Astrocyte of the spinal cord (primary cell): ENCODE measurements at regions not wholly inside any gene's neighbourhood (a gene's known extent, or its start where the extent isn't known, plus 50 kb on each side); places are given as distances from the start of the nearest gene placed in this dataset.

ENCODE experiments used
- DNase-seq: peaks from one replicate; pipeline ENCODE4 v3.0.0; 2011; ENCODE audit warnings: low read depth, low spot score
- H3K4me3 ChIP-seq: 2 replicates; pipeline ENCODE4 v1.5.1; 2011; ENCODE audit warnings: low read depth, mild to moderate bottlenecking, low read length, moderate library complexity
- CTCF ChIP-seq: IDR thresholded peaks from 2 replicates; pipeline ENCODE4 v1.5.1; 2012; ENCODE audit warnings: low read depth, mild to moderate bottlenecking, low read length, inconsistent platforms
- in situ Hi-C: cut with HindIII; loops from 2 replicates; pipeline ENCODE4 v1.10.0; 2017; ENCODE audit warnings: low sequenced_read_pairs

DNA sequence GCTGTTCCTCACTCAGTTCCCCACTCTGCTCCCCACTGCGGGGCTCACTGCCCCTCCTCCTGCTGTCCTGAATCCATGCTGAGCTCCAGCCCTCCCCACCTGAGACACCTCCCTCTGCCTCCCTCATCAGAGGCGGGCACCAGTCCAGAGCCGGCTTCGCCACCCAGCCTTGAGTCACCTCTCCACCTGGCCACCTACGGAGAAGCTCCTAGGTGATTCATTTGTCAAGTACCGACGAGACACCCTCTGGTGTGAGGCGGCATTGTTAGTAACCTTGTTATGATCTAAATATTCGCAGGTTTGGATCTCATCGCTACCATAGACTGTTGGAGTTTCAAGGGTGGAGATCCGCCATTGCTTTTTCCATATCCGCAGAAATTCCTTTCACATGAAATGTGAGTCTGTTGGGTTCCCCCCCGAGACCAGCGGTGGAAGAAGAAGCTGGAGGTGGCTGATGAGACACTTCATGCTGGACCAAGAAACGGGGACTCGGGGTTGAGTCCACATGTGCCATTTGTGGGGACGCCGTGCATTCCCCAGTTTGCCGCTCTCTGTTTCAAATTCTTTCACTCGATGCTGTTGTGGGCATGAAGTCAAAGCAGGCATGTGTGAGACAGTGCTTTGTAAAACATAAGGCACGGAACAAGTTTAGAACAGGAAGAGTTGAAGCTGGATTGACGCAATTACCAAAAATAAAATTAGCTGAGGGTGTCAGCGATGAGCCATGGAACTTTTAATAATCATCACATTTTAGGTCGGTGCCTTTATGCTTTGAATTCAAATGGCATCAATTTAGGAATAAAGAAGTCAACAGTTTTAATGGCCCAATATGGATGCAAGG, 259.8 kb upstream of the HDAC4 start:
- no peak for TF ChIP-seq CTCF

DNA sequence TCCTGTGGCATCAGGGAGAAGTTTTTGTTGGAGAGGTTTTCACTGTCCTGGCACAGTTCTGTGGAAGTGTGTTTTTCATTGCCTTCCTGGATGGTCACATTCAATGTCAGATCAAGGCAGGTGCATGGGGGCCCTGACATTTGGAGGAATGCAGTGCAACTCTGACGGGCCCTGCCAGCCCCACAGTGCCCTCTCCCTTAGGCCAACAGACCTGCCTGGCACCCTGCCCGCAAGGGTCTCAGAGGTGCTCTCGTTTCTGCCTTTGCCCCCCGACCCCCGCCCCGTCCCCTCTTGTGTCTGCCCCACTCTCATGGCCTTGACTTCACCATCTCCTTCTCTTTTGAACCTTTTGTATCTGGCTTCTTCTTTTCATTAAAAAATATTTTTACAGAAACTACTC, 257.2 kb upstream of the HDAC4 start:
- TF ChIP-seq CTCF, result no peak
- no peak for DNase-seq

More for the DNA sequence above, 259.8 kb upstream of the HDAC4 start:
- in situ Hi-C loops, result no loop called here
- no peak for DNase-seq
- H3K4me3 ChIP-seq, result no peak overlapping the region

DNA sequence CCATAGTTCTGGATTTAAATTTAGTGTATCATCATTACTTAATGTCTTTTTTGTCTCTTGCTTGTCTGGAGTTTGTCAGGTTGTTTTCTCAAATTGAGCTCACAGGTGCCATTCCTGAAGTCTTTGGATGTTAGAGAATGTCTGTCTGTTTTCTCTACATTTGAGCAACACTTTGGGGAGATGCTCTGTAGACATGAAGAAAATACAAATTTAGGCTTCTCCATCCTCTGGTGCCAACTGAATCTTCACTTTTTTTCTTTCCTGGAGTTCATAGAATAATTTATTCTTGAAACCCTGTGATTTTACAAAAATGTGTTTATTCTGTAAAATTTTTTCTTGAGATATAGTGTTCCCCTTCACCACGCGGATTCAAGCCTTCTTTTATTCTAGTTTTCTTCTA, 256.4 kb upstream of the HDAC4 start:
- in situ Hi-C loops, result no loop called here
- DNase-seq, result no peak

More for the DNA sequence above, 257.2 kb upstream of the HDAC4 start:
- in situ Hi-C loops, result no loop called here
- no peak overlapping the region for H3K4me3 ChIP-seq

GRCh38 chr2:239654266-239654665, 253.4 kb upstream of the HDAC4 start:
- DNase-seq, result no peak
- H3K4me3 ChIP-seq, result no peak overlapping the region
- no peak for TF ChIP-seq CTCF
- in situ Hi-C loops, result no loop called here

More for the DNA sequence above, 256.4 kb upstream of the HDAC4 start:
- no peak for TF ChIP-seq CTCF
- no peak overlapping the region for H3K4me3 ChIP-seq

DNA sequence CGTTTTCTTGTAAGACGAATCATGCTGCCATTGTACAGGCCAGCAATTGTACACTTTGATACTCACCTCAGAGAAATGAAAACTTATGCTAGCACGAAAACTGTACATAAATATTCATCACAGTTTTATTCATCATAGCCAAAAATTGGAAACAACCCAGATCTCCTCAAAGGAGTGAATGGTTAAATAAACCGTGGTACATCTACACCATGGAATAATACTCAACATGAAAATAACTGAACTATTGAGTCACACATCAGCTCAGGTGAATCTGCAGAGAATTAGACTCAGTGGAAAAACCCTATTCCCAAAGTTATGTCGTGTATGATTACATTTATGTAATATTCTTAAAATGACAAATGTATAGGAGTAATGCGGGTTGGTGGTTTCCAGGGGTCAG, 251.0 kb upstream of the HDAC4 start:
- no peak for DNase-seq
- TF ChIP-seq CTCF, result no peak
- in situ Hi-C loops, result no loop called here
- H3K4me3 ChIP-seq, result no peak overlapping the region

GRCh38 chr2:239650674-239651073, 249.9 kb upstream of the HDAC4 start:
- DNase-seq, result no peak
- no peak overlapping the region for H3K4me3 ChIP-seq
- no peak for TF ChIP-seq CTCF
- in situ Hi-C loops, result no loop called here
